Dermis blood vessel endothelial cell (primary cell): ENCODE measurements at regions not wholly inside any gene's neighbourhood (a gene's known extent, or its start where the extent isn't known, plus 50 kb on each side); places are given as distances from the start of the nearest gene placed in this dataset.
A peak's percentile ranks its signal among the peaks of the same experiment; 100 is the strongest.
"Not testable (repeated sequence)": the region's sequence is repeated elsewhere in the genome, so short reads cannot be mapped to it uniquely, and the experiment has no call there.

Experiments used
- DNase-seq: peaks from one replicate; pipeline ENCODE4 v3.0.0; 2010

- DNase-seq: no peak
Observed at GRCh38 chr15:95196176-95196915, 965.0 kb downstream of the MCTP2 start.

- no peak for DNase-seq
Observed at GRCh38 chr15:95202569-95203349, 971.4 kb downstream of the MCTP2 start.

GRCh38 chr15:95205077-95205476, 973.7 kb downstream of the MCTP2 start:
- DNase-seq: no peak

GRCh38 chr15:95205830-95206229, 974.5 kb downstream of the MCTP2 start:
- not testable (repeated sequence) for DNase-seq

- no peak for DNase-seq
Observed at GRCh38 chr15:95208071-95208470, 976.7 kb downstream of the MCTP2 start.

- peak; percentile 66 for DNase-seq
Observed at GRCh38 chr15:95208988-95209387, 977.6 kb downstream of the MCTP2 start.

- no peak for DNase-seq
Observed at GRCh38 chr15:95210436-95210981, 979.1 kb downstream of the MCTP2 start.

GRCh38 chr15:95215017-95215416, 983.7 kb downstream of the MCTP2 start:
- DNase-seq: no peak

GRCh38 chr15:95226835-95227234, 995.5 kb downstream of the MCTP2 start:
- no peak for DNase-seq

GRCh38 chr15:95227235-95227634, 995.9 kb downstream of the MCTP2 start:
- no peak for DNase-seq

GRCh38 chr15:95228856-95229555, 997.6 kb downstream of the MCTP2 start:
- no peak for DNase-seq

GRCh38 chr15:95235033-95235432, 1003.7 kb downstream of the MCTP2 start:
- no peak for DNase-seq

GRCh38 chr15:95247071-95247984, 1016.0 kb downstream of the MCTP2 start:
- peak; percentile 92 for DNase-seq

GRCh38 chr15:95249524-95249923, 1018.2 kb downstream of the MCTP2 start:
- DNase-seq: no peak

- DNase-seq: peak; percentile 64
Observed at GRCh38 chr15:95252404-95252803, 1021.0 kb downstream of the MCTP2 start.

GRCh38 chr15:95254263-95254662, 1022.9 kb downstream of the MCTP2 start:
- no peak for DNase-seq

GRCh38 chr15:95259513-95259912, 1028.2 kb downstream of the MCTP2 start:
- DNase-seq: peak; percentile 95

- peak; percentile 63 for DNase-seq
Observed at GRCh38 chr15:95259965-95260364, 1028.6 kb downstream of the MCTP2 start.

GRCh38 chr15:95260856-95261255, 1029.5 kb downstream of the MCTP2 start:
- no peak for DNase-seq

GRCh38 chr15:95261546-95261945, 1030.2 kb downstream of the MCTP2 start:
- DNase-seq: no peak

- DNase-seq: no peak
Observed at GRCh38 chr15:95261968-95262367, 1030.6 kb downstream of the MCTP2 start.
